HFF-Myc (cell line): ENCODE measurements at regions not wholly inside any gene's neighbourhood (a gene's known extent, or its start where the extent isn't known, plus 50 kb on each side); places are given as distances from the start of the nearest gene placed in this dataset.

Experiments used
- DNase-seq: peaks from one replicate; pipeline ENCODE4 v3.0.0-alpha.2; 2011; ENCODE audit warnings: low read depth; ENCODE audit errors: extremely low read depth
- H3K4me3 ChIP-seq: replicated peaks from 2 replicates; pipeline ENCODE4 v1.5.1; 2011; ENCODE audit warnings: low read depth, mild to moderate bottlenecking, control low read depth, low read length
- TF ChIP-seq, protein P1 (sequence below): IDR thresholded peaks from 2 replicates; pipeline ENCODE4 v1.5.1; 2012; ENCODE audit warnings: mild to moderate bottlenecking, low read depth, low read length, control low read depth; ENCODE audit errors: missing control alignments

DNA sequence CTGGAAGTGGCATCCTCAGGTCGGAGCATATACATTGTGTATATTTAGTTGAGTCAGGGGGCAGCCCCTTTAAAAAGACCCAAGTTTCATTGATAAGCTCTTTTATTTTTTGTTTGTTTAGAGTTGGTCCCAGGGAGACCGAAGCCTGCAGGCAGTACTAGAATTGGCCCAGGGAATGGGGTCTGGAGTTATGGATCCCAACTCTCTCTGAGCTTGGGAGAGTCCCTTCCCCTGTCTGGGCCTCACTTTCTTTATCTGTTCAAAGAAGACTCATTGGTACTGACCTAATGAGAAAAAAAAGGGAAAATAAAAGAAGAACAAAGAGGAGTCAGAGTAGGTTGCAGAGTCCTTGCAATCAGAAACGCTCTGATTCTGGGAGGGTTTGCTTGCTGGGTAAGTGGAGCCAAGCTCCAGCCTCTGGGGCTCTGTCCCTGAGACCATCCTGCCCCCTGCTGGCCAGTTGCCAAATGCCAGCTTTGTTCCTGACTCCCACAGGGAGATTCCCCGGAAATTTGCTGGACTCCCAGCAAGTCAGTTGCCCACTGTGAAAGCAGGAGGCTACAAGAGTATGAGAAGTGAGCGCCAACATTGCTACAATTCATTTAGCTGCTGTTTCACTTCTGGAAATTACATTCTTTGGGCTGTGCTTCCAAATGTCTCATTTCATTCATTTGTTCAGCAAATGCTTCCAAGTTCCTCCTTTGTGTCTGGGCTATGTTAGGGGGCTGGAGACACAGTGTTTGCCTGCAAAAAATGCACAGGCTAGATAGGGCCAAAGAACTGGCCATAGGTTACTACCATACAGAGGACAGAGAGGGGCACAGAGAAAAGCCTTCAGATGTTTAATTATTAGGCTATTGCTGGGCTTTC is 156.2 kb downstream of the MELK start:
- TF ChIP-seq, protein P1, sequence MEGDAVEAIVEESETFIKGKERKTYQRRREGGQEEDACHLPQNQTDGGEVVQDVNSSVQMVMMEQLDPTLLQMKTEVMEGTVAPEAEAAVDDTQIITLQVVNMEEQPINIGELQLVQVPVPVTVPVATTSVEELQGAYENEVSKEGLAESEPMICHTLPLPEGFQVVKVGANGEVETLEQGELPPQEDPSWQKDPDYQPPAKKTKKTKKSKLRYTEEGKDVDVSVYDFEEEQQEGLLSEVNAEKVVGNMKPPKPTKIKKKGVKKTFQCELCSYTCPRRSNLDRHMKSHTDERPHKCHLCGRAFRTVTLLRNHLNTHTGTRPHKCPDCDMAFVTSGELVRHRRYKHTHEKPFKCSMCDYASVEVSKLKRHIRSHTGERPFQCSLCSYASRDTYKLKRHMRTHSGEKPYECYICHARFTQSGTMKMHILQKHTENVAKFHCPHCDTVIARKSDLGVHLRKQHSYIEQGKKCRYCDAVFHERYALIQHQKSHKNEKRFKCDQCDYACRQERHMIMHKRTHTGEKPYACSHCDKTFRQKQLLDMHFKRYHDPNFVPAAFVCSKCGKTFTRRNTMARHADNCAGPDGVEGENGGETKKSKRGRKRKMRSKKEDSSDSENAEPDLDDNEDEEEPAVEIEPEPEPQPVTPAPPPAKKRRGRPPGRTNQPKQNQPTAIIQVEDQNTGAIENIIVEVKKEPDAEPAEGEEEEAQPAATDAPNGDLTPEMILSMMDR: peak; percentile 90
- DNase-seq: peak; percentile 31
- H3K4me3 ChIP-seq: no peak overlapping the region

GRCh38 chr9:36729906-36730305 is 157.2 kb downstream of the MELK start:
- no peak for DNase-seq
- no peak overlapping the region for H3K4me3 ChIP-seq
- TF ChIP-seq, protein P1: no peak

GRCh38 chr9:36730414-36730813 is 157.7 kb downstream of the MELK start:
- DNase-seq: no peak
- TF ChIP-seq, protein P1: no peak
- H3K4me3 ChIP-seq: no peak overlapping the region

DNA sequence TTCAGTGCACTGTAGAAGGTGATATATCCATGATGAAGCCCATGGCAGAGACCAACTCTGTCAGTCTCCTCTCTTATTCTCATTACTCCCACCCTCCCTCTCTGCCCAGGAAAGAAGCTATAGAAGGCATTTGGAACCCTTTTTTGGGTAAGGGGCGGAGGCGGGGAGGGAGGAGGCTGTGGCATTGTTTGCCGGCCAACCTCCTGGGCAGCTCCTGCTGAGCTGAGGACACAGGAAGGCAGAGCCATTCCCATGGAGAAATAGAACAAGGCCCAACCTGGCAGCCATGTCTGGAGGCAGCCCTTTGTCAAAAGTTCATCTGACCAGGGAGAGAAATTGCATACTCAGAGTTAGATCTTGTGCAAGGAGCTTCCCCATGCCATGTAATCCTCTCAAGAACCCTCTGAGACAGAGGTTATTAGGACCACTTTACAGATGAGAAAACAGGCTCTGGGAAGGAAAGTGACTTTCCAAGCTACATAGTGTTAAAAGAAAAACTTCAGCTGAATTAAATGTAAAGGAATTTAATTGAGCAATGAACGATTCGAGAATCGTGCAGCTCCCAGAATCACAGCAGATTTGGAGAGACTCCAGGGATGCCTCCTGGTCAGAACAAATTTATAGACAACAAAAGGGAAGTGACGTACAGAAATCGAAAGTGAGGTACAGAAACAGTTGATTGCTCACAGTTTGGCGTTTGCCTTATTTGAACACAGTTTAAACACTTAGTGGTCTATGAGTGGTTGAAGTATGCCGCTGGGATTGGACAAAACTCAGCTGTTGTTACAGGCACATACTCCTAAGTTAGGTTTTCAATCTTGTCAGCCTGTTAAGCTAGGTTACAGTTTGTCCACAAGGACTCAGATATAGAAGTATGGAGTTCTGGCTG is 158.6 kb downstream of the MELK start:
- TF ChIP-seq, protein P1: no peak
- no peak for DNase-seq
- no peak overlapping the region for H3K4me3 ChIP-seq

GRCh38 chr9:36734737-36735136 is 162.0 kb downstream of the MELK start:
- H3K4me3 ChIP-seq: no peak overlapping the region
- no peak for DNase-seq
- TF ChIP-seq, protein P1: no peak

DNA sequence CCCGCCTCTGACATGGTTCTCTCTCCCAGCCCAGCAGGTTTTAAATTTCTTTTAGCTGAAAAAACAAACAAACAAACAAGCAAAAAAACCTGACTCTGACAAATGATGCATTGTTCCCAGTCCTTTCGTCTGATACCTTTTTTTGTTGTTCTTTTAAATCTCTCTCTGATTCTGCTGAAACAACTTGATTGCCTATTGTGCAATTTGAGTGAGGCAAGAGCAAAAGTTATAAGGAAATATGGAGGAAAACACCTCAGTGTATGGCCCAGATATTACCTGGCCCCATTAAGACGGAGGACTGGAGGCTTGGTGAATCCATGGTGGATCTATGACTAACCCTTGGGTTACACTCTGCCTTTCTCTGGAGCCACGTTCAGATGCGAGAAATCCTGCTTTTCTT is 164.0 kb downstream of the MELK start:
- TF ChIP-seq, protein P1: no peak
- no peak overlapping the region for H3K4me3 ChIP-seq
- no peak for DNase-seq
